Effector memory CD8-positive, alpha-beta T cell (primary cell): ENCODE measurements at regions not wholly inside any gene's neighbourhood (a gene's known extent, or its start where the extent isn't known, plus 50 kb on each side); places are given as distances from the start of the nearest gene placed in this dataset.

Experiments
- ATAC-seq: fragments of 150-1000 bp; cut with Tn5 transposase; replicated peaks from 2 replicates; pipeline ENCODE4 v1.10.0; 2021; ENCODE audit warnings: mild to moderate bottlenecking, moderate library complexity
- DNase-seq, 3 experiments: peaks; one replicate each; pipeline ENCODE4 v3.0.0; 2021
- H3K27ac Mint-ChIP-seq, 2 donors: one replicate each; pipeline ENCODE4 v1.8.0; 2022; ENCODE audit warnings: mild to moderate bottlenecking in 2 of 2, mixed read lengths in 2 of 2, moderate library complexity in 2 of 2
- H3K27me3 Mint-ChIP-seq, 2 donors: one replicate each; pipeline ENCODE4 v1.8.0; 2022; ENCODE audit warnings: mixed read lengths in 2 of 2
- H3K36me3 Mint-ChIP-seq: one replicate; pipeline ENCODE4 v1.8.0; 2022; ENCODE audit warnings: mild to moderate bottlenecking, moderate library complexity, mixed read lengths; ENCODE audit not compliant: insufficient read depth
- H3K4me1 Mint-ChIP-seq, 2 donors: one replicate each; pipeline ENCODE4 v1.8.0; 2022; ENCODE audit warnings: low read depth in 2 of 2, mixed read lengths in 2 of 2
- H3K4me3 Mint-ChIP-seq, 2 donors: one replicate each; pipeline ENCODE4 v1.8.0; 2022; ENCODE audit warnings: mild to moderate bottlenecking in 2 of 2, mixed read lengths in 2 of 2, moderate library complexity in 2 of 2
- H3K9me3 Mint-ChIP-seq, 2 donors: one replicate each; pipeline ENCODE4 v1.8.0; 2022; ENCODE audit warnings: mixed read lengths in 2 of 2

DNA sequence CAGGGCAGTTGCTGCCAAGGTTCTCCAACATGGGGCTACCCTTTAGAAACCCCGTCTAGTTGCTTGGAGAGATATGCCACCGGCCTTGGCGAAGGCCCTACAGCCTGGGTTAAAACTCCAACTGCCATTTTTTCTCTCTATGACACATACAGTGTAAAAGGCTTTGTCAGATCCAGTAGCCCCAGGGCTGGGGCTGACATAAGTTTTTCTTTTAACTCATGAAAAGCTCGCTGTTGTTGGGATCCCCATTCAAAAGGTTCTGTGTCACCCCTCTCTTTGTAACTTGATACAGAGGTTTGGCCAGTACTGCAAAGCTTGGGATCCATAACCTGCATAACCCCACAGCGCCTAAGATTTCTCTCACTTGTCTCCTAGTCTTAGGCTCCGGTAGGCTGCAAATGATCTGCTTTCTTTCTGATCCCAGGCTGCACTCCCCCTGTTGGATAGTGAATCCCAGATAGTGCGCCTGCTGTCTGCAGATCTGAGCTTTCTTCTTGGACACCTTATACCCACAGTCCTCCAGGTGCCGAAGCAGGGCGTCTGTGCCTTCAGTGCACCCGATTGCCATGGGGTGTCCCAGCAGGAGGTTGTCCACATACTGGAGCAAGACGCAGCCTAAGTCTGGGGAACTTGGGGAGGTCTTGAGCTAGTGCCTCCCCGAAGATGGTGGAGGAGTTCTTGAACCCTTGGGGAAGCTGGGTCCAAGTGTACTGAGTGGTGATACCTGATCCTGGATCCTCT, 406.2 kb downstream of the TGFB2 start:
- Mint-ChIP-seq H3K27me3 (no peaks in the 10 kb centered on the region), H3K36me3 (no peaks in the 10 kb centered on the region), H3K4me3 (no peak overlapping the region), H3K27ac (no peak overlapping the region), H3K9me3 (peaks cover 0 to 2% of the 10 kb centered on the region in 2 donors), H3K4me1 (no peaks in the 10 kb centered on the region)
- ATAC-seq = no peak
- no peak for DNase-seq

DNA sequence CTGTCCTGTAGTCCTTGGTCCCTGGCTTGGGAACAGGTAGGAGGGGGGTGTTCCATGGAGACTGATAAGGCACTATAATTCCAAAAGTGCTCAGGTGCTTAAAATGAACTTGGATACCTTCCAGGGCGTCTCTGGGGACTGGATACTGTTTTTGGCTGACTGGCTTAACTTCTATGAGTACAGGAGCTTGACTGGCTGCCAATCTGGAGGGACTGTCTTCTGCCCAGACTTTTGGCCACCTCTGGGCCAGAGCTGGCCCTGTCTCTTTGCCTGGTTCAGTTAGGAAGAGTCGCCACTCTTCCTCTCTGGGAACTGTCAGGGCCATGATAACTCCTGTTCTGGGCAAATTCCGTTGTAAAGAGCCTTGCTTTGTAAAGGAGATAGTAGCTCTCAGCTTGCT, 407.0 kb downstream of the TGFB2 start:
- Mint-ChIP-seq H3K36me3 (no peaks in the 10 kb centered on the region), H3K4me1 (no peaks in the 10 kb centered on the region), H3K9me3 (peaks cover 0 to 6% of the 10 kb centered on the region in 2 donors), H3K27ac (no peak overlapping the region), H3K4me3 (no peak overlapping the region), H3K27me3 (no peaks in the 10 kb centered on the region)
- ATAC-seq (no peak), DNase-seq (no peak)

DNA sequence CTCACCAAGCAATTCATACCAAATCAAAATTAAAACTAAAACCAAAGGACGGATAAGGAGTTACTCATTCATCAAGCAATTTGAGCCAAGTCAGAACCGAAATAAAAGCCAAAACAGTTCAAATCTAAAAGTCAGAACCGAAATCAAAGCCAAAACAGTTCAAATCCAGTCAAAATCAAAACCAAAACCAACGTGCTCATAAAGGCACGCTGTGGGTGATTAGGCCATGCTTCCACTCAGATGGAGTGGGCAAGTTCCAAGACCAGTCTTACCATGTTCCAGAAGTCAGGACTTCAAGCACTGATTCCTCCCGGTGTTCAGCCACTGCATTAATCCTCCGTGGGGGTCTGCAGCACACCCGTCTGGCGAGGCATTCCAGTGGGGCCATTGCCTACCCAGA, 409.3 kb downstream of the TGFB2 start:
- Mint-ChIP-seq H3K27me3 (no peaks in the 10 kb centered on the region), H3K9me3 (peaks cover 0 to 7% of the 10 kb centered on the region in 2 donors), H3K4me1 (no peaks in the 10 kb centered on the region), H3K4me3 (no peak overlapping the region), H3K36me3 (no peaks in the 10 kb centered on the region), H3K27ac (no peak overlapping the region)
- no peak for ATAC-seq
- no peak for DNase-seq

DNA sequence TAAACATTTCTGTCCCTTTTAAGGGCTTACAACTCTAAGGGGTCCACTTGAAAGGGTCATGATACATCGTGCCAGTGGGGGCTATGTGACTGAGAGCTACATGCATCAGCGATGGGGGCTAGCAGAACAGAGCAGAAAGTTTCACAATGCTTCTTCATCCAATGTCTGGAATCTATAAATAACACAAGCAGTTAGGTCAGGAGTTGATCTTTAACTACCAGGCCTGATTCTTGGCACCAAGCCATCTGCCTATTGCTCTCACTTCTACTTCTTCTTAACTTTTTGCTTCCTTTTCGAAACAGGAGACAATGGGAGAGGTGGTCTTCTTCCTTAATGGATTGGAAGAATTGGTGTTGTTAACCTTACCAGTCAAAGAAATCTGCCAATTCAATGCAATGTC, 410.0 kb downstream of the TGFB2 start:
- ATAC-seq (no peak), DNase-seq (no peak)
- Mint-ChIP-seq H3K4me3 (no peak overlapping the region), H3K4me1 (no peaks in the 10 kb centered on the region), H3K9me3 (peaks cover 0 to 7% of the 10 kb centered on the region in 2 donors), H3K36me3 (no peaks in the 10 kb centered on the region), H3K27me3 (no peaks in the 10 kb centered on the region), H3K27ac (no peak overlapping the region)

DNA sequence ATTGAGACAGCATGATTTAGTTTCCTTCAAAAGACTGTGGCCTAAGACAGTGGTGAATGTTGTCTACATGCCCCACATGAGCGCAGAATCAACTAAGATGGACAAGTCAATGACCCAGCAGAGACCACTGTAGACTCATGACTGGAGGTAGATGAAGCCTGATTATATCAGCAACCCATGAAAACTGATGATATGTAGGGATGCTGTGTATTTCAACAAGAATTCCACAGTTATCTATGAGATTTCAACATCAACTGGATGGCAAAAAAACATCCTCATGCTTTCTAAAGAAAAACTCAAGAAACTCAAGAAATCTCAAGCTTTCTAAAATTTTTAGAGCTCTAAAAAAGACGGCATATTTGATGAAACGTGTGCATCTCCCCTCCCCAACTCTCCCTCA, 413.9 kb upstream of the LYPLAL1 start:
- Mint-ChIP-seq H3K27me3 (no peaks in the 10 kb centered on the region), H3K9me3 (peaks cover 0 to 5% of the 10 kb centered on the region in 2 donors), H3K4me3 (no peak overlapping the region), H3K27ac (no peak overlapping the region), H3K4me1 (no peaks in the 10 kb centered on the region), H3K36me3 (no peaks in the 10 kb centered on the region)
- no peak for DNase-seq
- ATAC-seq = no peak

DNA sequence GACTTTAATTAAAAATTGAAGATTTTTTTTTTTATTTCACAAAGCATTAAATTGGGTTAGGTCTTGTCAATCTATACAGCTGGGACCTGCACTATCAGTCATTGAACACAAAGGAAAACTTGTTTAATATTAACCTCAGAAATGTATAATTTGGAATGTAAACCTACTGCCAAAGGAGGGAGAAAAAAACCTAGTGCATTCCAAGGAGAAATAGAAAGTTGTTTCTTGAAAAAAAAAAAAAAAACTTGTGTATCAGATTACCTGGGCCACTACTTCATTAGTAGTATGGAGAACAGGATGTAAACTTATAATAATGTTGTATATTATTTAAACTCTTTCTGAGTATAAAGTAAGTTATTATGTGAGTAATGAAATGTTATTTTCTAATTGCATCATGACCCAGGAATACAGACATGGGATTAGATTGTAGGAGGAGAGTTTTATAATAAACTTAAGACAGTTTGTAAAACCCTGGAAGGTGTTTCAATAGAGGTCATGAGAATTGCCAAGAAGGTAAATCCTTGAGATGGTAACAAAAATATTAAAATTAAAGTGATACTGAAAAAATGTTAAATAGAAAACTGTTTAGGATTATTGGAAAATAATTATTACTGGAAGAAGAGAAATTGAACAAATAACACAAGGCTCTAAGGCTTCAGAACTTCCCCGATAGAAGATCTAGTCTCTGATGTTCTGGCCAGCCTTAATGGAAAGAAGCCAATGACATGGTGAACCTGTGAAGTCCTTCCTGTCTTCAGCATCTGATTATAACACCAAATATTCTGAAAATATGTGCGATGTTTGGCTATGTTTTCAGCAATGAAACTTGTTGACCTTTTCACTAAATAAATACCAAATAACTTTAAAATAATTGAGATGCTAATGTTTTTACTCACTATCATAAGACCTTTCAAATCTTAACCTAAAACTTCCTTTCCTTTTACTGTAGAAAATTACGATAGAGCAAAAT, 412.8 kb upstream of the LYPLAL1 start:
- H3K4me3 Mint-ChIP-seq = no peak overlapping the region
- ATAC-seq = no peak
- H3K9me3 Mint-ChIP-seq = peaks cover 0 to 5% of the 10 kb centered on the region in 2 donors
- no peak for DNase-seq
- H3K27ac Mint-ChIP-seq = no peak overlapping the region
- H3K27me3 Mint-ChIP-seq = no peaks in the 10 kb centered on the region
- H3K4me1 Mint-ChIP-seq = no peaks in the 10 kb centered on the region
- H3K36me3 Mint-ChIP-seq = no peaks in the 10 kb centered on the region

DNA sequence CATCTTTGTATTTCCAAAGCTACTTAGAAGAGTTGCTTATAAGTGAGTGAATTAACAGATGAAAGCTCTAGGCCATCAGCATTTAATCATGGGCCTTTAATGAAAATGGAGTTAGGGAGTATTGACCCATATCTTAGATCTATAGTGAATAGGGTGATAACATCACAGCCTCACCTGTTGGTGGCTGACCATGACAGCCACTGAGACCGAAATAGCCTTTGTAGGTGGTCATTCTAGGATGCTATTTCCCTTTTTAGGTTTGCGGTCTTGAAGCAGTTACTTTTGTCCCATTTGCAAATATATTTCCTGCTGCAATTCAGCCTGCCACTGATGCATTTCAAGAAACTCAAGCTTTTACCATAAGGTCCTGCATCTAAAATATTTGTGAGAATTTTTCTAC, 410.1 kb upstream of the LYPLAL1 start:
- H3K36me3 Mint-ChIP-seq = no peaks in the 10 kb centered on the region
- H3K27ac Mint-ChIP-seq = no peak overlapping the region
- peaks cover 0 to 1% of the 10 kb centered on the region in 2 donors for H3K9me3 Mint-ChIP-seq
- H3K27me3 Mint-ChIP-seq = no peaks in the 10 kb centered on the region
- no peak for ATAC-seq
- H3K4me1 Mint-ChIP-seq = no peaks in the 10 kb centered on the region
- H3K4me3 Mint-ChIP-seq = no peak overlapping the region
- no peak for DNase-seq

DNA sequence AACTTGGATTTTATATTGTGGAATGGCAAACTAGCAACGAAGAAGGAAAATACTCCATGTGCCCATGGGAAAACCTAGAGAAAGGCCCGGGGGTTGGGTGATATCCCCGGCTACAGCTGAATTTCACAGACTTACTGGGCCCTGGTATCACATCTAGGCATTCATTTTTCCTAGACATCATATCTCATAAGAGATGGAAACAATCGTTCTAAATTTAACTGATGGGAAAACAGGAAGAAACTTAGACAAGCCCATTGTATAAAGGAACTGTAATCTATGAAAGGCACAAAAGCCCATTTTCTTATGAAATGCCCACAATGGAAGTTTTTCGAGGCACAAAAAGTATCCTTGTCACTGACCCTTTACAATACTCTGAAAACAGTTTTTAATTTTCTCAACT, 407.9 kb upstream of the LYPLAL1 start:
- Mint-ChIP-seq H3K4me3 (no peak overlapping the region), H3K4me1 (no peaks in the 10 kb centered on the region), H3K27me3 (no peaks in the 10 kb centered on the region), H3K36me3 (no peaks in the 10 kb centered on the region), H3K27ac (no peak overlapping the region), H3K9me3 (no peaks in the 10 kb centered on the region)
- DNase-seq (no peak), ATAC-seq (no peak)

DNA sequence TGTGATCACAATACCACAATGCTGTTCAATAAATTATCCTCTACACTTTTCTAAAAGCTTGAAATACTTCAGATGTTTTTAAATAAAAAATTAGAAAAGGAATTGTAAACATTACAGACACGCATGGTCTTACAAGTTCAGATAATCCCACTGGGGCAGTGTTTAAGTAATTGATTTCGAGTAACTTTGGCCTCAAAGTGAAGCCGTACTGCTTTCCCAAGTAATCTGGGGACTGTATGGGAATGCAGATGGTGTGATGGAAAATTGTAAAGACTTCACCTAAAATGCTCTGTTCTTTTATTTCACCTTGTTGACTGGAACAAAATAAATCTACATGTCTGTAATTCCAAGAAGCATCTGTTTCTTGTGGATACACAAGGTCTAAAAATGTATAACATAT, 401.7 kb upstream of the LYPLAL1 start:
- Mint-ChIP-seq H3K36me3 (no peaks in the 10 kb centered on the region), H3K27ac (no peak overlapping the region), H3K27me3 (no peaks in the 10 kb centered on the region), H3K9me3 (no peaks in the 10 kb centered on the region), H3K4me1 (no peaks in the 10 kb centered on the region), H3K4me3 (no peak overlapping the region)
- ATAC-seq (no peak), DNase-seq (no peak)

DNA sequence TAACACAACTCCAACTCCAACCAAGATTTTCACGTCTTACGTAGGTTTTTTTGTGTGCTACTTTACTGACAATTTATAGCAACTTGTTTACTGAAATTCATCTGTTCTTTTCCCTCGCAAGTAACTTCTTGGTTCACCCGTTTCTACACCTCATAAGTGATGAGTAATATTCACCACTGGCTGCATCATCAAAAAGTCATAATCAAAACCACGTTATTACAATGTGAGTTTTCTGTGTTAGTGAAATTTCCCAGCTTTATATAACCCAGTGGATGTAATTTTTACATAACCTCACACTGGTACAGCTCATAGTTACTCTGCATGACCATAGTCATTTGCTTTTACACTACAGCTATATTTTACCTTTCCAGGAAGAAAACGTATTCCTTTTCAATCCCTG, 401.1 kb upstream of the LYPLAL1 start:
- H3K4me3 Mint-ChIP-seq = no peak overlapping the region
- H3K4me1 Mint-ChIP-seq = no peaks in the 10 kb centered on the region
- no peaks in the 10 kb centered on the region for H3K27me3 Mint-ChIP-seq
- H3K9me3 Mint-ChIP-seq = no peaks in the 10 kb centered on the region
- DNase-seq (no peak), ATAC-seq (no peak)
- H3K36me3 Mint-ChIP-seq = no peaks in the 10 kb centered on the region
- no peak overlapping the region for H3K27ac Mint-ChIP-seq

DNA sequence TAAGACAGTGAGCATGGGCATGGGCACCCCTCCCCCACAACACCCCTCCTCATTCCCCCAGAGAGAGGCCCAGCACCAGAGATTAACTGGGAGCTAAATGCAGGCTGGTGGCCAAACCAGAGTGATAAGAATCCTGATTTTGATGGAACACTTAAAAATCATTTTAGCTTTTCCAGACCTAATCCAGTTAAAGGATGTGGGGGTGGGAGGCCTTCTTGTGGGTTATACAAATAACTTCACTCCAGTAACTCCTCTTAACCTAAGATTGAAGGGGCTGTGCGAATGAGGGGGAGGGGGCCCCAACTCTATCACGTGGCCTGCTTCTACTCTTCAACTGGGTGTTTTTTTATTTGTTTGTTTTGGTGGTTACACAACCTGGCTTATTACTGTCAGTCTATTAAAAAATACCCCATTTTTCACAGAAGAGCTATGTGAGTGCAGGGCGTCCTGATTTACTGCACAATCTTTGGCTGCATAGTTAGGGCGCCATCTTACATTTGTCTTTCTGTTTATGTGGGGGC, 398.1 kb upstream of the LYPLAL1 start:
- Mint-ChIP-seq H3K36me3 (no peaks in the 10 kb centered on the region), H3K4me1 (no peaks in the 10 kb centered on the region), H3K4me3 (no peak overlapping the region), H3K27me3 (no peaks in the 10 kb centered on the region), H3K9me3 (peaks cover 0 to 2% of the 10 kb centered on the region in 2 donors), H3K27ac (no peak overlapping the region)
- DNase-seq (no peak), ATAC-seq (no peak)

DNA sequence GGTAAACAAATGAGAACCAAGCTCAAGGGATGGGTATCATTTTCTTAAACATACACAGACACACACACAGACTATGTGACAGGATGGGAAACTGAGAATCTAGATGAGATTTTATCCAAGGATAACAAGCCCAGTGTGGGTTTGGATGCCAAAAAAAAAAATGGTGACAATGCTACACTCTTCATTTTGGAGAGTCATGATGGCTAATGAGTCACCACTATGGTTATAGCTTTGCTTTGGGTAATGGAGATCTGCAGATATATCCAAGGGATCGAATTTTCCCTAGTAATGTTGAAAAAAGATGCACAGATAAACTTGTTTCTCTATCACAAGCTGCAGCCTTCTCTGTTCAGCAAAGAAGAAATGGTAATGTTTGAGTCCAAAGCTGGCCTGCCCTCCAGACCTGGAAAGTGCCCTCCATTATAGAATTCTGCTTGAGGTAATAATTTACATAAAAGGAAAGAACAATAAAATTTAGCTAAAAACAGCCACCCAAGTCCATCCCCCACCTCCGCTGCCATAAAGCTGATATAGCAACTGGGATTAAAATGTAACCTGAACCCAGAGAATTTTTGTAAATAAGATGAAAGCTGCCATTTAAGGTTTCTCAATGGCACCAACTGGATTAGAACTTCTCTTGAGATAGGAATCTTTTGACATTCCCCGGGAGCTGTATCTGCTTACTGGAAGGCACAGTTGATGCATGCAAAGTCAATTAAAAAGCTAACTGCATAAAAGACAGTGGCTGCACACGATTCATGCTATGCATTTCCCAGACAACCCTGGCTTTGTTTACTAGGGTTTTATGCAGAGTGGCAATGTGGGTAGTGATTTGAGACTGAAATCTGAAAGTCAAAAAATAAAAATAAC, 395.2 kb upstream of the LYPLAL1 start:
- DNase-seq (no peak), ATAC-seq (no peak)
- no peak overlapping the region for H3K27ac Mint-ChIP-seq
- H3K9me3 Mint-ChIP-seq = peaks cover 0 to 4% of the 10 kb centered on the region in 2 donors
- no peaks in the 10 kb centered on the region for H3K27me3 Mint-ChIP-seq
- H3K36me3 Mint-ChIP-seq = no peaks in the 10 kb centered on the region
- H3K4me1 Mint-ChIP-seq = no peaks in the 10 kb centered on the region
- no peak overlapping the region for H3K4me3 Mint-ChIP-seq
